Stimulated activated naive CD4-positive, alpha-beta T cell treated with Interleukin-2 at 50 U/mL for 16 hours (primary cell): ENCODE measurements at regions not wholly inside any gene's neighbourhood (a gene's known extent, or its start where the extent isn't known, plus 50 kb on each side); places are given as distances from the start of the nearest gene placed in this dataset.

Experiments used
- DNase-seq: peaks from one replicate; lab custom pipeline; 2025; lab: John Stamatoyannopoulos, UW

GRCh38 chr18:34978533-34978893, 62.7 kb upstream of the MAPRE2 start:
- no peak for DNase-seq

- DNase-seq = peak; percentile 75
Measured at GRCh38 chr18:34978953-34979608, 62.1 kb upstream of the MAPRE2 start.

GRCh38 chr18:34981487-34981886, 59.7 kb upstream of the MAPRE2 start:
- DNase-seq = no peak

GRCh38 chr18:34985963-34986362, 55.2 kb upstream of the MAPRE2 start:
- no peak for DNase-seq

GRCh38 chr18:34990597-34990996, 50.6 kb upstream of the MAPRE2 start:
- no peak for DNase-seq

- no peak for DNase-seq
Measured at GRCh38 chr18:34991152-34991551, 50.1 kb upstream of the MAPRE2 start.
